PC-9 (cell line): ENCODE measurements at regions not wholly inside any gene's neighbourhood (a gene's known extent, or its start where the extent isn't known, plus 50 kb on each side); places are given as distances from the start of the nearest gene placed in this dataset.

Experiments
- CTCF ChIP-seq: fragments of 200-600 bp; sonication (generic); conservative IDR thresholded peaks from 2 replicates; pipeline ENCODE4 v1.6.1; 2017; ENCODE audit warnings: mixed run types, antibody characterized with exemption, mild to moderate bottlenecking, moderate library complexity
- EZH2 ChIP-seq: fragments of 200-600 bp; sonication (generic); IDR thresholded peaks from 2 replicates; pipeline ENCODE4 v1.8.0; 2017; ENCODE audit warnings: antibody characterized with exemption, low read depth

GRCh38 chr13:56932104-56932503, 208.6 kb upstream of the PRR20A start:
- TF ChIP-seq CTCF (no peak), EZH2 (no peak)
